ENCODE measurements at regions not wholly inside any gene's neighbourhood (a gene's known extent, or its start where the extent isn't known, plus 50 kb on each side); places are given as distances from the start of the nearest gene placed in this dataset.

- no peak for DNase-seq
- Histone ChIP-seq H3K9me3 (replicated peaks in 1 of 2; ENCODE audit: control insufficient read depth in 1 of 2, insufficient read depth in 1 of 2, low read length in 2 of 2) (peaks cover 0 to 3% of the 10 kb centered on the region in 2 donors), H3K4me1 (ENCODE audit: control insufficient read depth in 1 of 2, insufficient read depth in 2 of 2, low read length in 2 of 2) (no peaks in the 10 kb centered on the region), H2AFZ (ENCODE audit: insufficient read depth, low read depth, low read length, poor library complexity, severe bottlenecking) (no peak overlapping the region), H3K79me2 (ENCODE audit: insufficient read depth, low read length) (no peaks in the 10 kb centered on the region), H4K20me1 (ENCODE audit: insufficient read depth, low read length) (no peaks in the 10 kb centered on the region), H3K9ac (ENCODE audit: insufficient read depth, low read length, poor library complexity, severe bottlenecking) (no peak overlapping the region), H3K27ac (ENCODE audit: low read depth in 1 of 2, low read length in 2 of 2) (no peak overlapping the region), H3K4me3 (replicated peaks in 1 of 3; ENCODE audit: low read depth in 2 of 3, low read length in 3 of 3) (no peak overlapping the region), H3K36me3 (replicated peaks in 1 of 2; ENCODE audit: control insufficient read depth in 1 of 2, insufficient read depth in 2 of 2, low read length in 2 of 2) (no peaks in the 10 kb centered on the region), H3K4me2 (replicated peaks; ENCODE audit: extremely low read depth, low read length, poor library complexity, severe bottlenecking) (no peak overlapping the region), H3K27me3 (ENCODE audit: control insufficient read depth in 2 of 2, insufficient read depth in 2 of 2, low read length in 2 of 2) (no peaks in the 10 kb centered on the region)
- Mint-ChIP-seq H3K36me3 (no peaks in the 10 kb centered on the region), H3K4me3 (no peak overlapping the region), H3K27ac (no peak overlapping the region), H3K9me3 (peaks cover 0 to 15% (median 3%) of the 10 kb centered on the region in 7 donors), H3K27me3 (ENCODE audit: low read depth in 3 of 3) (no peaks in the 10 kb centered on the region), H3K4me1 (no peaks in the 10 kb centered on the region)
- no CpG with 5 or more reads among the region's 1 CpG for WGBS (ENCODE audit: insufficient coverage)
- TF ChIP-seq CTCF (IDR thresholded peaks at IDR 0.05): no peak
- intact Hi-C loops (cut with micrococcal nuclease): no loop called here
Measured at GRCh38 chr7:9856668-9857067, 1117.0 kb upstream of the PHF14 start.

- Mint-ChIP-seq H3K4me1 (no peaks in the 10 kb centered on the region), H3K36me3 (no peaks in the 10 kb centered on the region), H3K27me3 (ENCODE audit: low read depth in 3 of 3) (no peaks in the 10 kb centered on the region), H3K4me3 (no peak overlapping the region), H3K9me3 (peaks cover 0 to 7% (median 3%) of the 10 kb centered on the region in 7 donors), H3K27ac (no peak overlapping the region)
- WGBS (ENCODE audit: insufficient coverage): 93% methylated on average over 2 of the region's 3 CpGs
- Histone ChIP-seq H2AFZ (ENCODE audit: insufficient read depth, low read depth, low read length, poor library complexity, severe bottlenecking) (no peak overlapping the region), H3K79me2 (ENCODE audit: insufficient read depth, low read length) (no peaks in the 10 kb centered on the region), H3K4me1 (ENCODE audit: control insufficient read depth in 1 of 2, insufficient read depth in 2 of 2, low read length in 2 of 2) (no peaks in the 10 kb centered on the region), H3K9ac (ENCODE audit: insufficient read depth, low read length, poor library complexity, severe bottlenecking) (no peak overlapping the region), H3K4me2 (replicated peaks; ENCODE audit: extremely low read depth, low read length, poor library complexity, severe bottlenecking) (no peak overlapping the region), H3K9me3 (replicated peaks in 1 of 2; ENCODE audit: control insufficient read depth in 1 of 2, insufficient read depth in 1 of 2, low read length in 2 of 2) (peaks cover 0 to 3% of the 10 kb centered on the region in 2 donors), H4K20me1 (ENCODE audit: insufficient read depth, low read length) (no peaks in the 10 kb centered on the region), H3K27me3 (ENCODE audit: control insufficient read depth in 2 of 2, insufficient read depth in 2 of 2, low read length in 2 of 2) (no peaks in the 10 kb centered on the region), H3K36me3 (replicated peaks in 1 of 2; ENCODE audit: control insufficient read depth in 1 of 2, insufficient read depth in 2 of 2, low read length in 2 of 2) (no peaks in the 10 kb centered on the region), H3K27ac (ENCODE audit: low read depth in 1 of 2, low read length in 2 of 2) (no peak overlapping the region), H3K4me3 (replicated peaks in 1 of 3; ENCODE audit: low read depth in 2 of 3, low read length in 3 of 3) (no peak overlapping the region)
- intact Hi-C loops (cut with micrococcal nuclease): no loop called here
- no peak for DNase-seq
- TF ChIP-seq CTCF (IDR thresholded peaks at IDR 0.05): no peak
Measured at GRCh38 chr7:9863545-9863944, 1110.1 kb upstream of the PHF14 start.
